CD4-positive, alpha-beta memory T cell (primary cell): ENCODE measurements at regions not wholly inside any gene's neighbourhood (a gene's known extent, or its start where the extent isn't known, plus 50 kb on each side); places are given as distances from the start of the nearest gene placed in this dataset.
"Not testable (repeated sequence)": the region's sequence is repeated elsewhere in the genome, so short reads cannot be mapped to it uniquely, and the experiment has no call there.

Experiments used
- CTCF ChIA-PET: fragments of 350-600 bp; sonication (Branson Sonifier 250); formaldehyde crosslinking; loops from one replicate; lab custom pipeline; 2021; ENCODE audit warnings: inconsistent platforms; ENCODE audit not compliant: partially characterized antibody; lab: Charles Lee
- POLR2A ChIA-PET: fragments of 350-600 bp; sonication (Branson Sonifier 250); formaldehyde crosslinking; loops from one replicate; lab custom pipeline; 2021; ENCODE audit not compliant: partially characterized antibody; lab: Charles Lee
- DNase-seq, 5 donors: peaks; one replicate each; pipeline versions ENCODE4 v3.0.0 to v3.0.0-alpha.2; 2020 to 2022; ENCODE audit warnings: mixed read lengths in 1 of 5
- H3K27ac ChIP-seq: one replicate; pipeline ENCODE4 v1.7.0; 2013; ENCODE audit warnings: low read depth, low read length
- H3K27me3 ChIP-seq: 2 replicates; pipeline ENCODE4 v1.7.0; 2013; ENCODE audit warnings: mild to moderate bottlenecking, low read length, moderate library complexity; ENCODE audit not compliant: insufficient read depth
- H3K36me3 ChIP-seq: 2 replicates; pipeline ENCODE4 v1.7.0; 2013; ENCODE audit warnings: mild to moderate bottlenecking, low read length, moderate library complexity; ENCODE audit not compliant: insufficient read depth
- H3K4me1 ChIP-seq: 2 replicates; pipeline ENCODE4 v1.7.0; 2013; ENCODE audit warnings: mild to moderate bottlenecking, low read length, moderate library complexity; ENCODE audit not compliant: insufficient read depth
- H3K4me3 ChIP-seq, 2 donors: one replicate each; pipeline ENCODE4 v1.7.0; 2013; ENCODE audit warnings: low read length in 2 of 2, mild to moderate bottlenecking in 1 of 2
- H3K9me3 ChIP-seq, 2 donors: one replicate each; pipeline ENCODE4 v1.7.0; 2013; ENCODE audit warnings: low read length in 2 of 2, control low read depth in 1 of 2; ENCODE audit not compliant: control insufficient read depth in 1 of 2
- H3K27ac Mint-ChIP-seq, 7 donors: one replicate each; pipeline ENCODE4 v1.8.0; 2020 to 2021; ENCODE audit warnings: mixed read lengths in 7 of 7, mild to moderate bottlenecking in 6 of 7, inconsistent platforms in 3 of 7, moderate library complexity in 3 of 7
- H3K27me3 Mint-ChIP-seq, 2 donors: one replicate each; pipeline ENCODE4 v1.8.0; 2020 to 2021; ENCODE audit warnings: mixed read lengths in 2 of 2
- H3K36me3 Mint-ChIP-seq, 2 donors: one replicate each; pipeline ENCODE4 v1.8.0; 2020 to 2021; ENCODE audit warnings: mixed read lengths in 2 of 2, inconsistent platforms in 1 of 2, mild to moderate bottlenecking in 1 of 2
- H3K4me1 Mint-ChIP-seq, 4 donors: one replicate each; pipeline ENCODE4 v1.8.0; 2020 to 2021; ENCODE audit warnings: mixed read lengths in 4 of 4, mild to moderate bottlenecking in 1 of 4
- H3K4me3 Mint-ChIP-seq, 8 donors: one replicate each; pipeline ENCODE4 v1.8.0; 2020 to 2021; ENCODE audit warnings: mixed read lengths in 8 of 8, mild to moderate bottlenecking in 7 of 8, moderate library complexity in 6 of 8, inconsistent platforms in 3 of 8
- H3K9me3 Mint-ChIP-seq, 8 donors: one replicate each; pipeline ENCODE4 v1.8.0; 2020 to 2021; ENCODE audit warnings: mixed read lengths in 8 of 8, mild to moderate bottlenecking in 5 of 8, inconsistent platforms in 3 of 8, moderate library complexity in 1 of 8
- intact Hi-C: fragments of 100-400 bp; cut with micrococcal nuclease; formaldehyde crosslinking; loops from one replicate; pipeline ENCODE4 v1.15.1; 2023

DNA sequence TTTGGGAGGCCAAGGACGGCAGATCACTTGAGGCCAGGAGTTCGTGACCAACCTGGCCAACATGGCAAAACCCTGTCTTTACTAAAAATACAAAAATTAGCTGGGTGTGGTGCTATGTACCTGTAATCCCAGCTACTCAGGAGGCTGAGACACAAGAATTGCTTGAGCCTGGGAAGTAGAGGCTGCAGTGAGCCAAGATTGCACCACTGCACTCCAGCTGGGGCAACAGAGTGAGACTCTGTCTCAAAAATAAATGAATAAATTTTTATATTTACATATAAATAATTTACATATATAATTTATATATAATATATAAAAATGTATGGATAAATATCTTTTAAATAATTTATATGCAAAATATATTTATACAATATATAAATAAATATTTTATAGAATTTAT, 263.3 kb downstream of the TPBG start:
- intact Hi-C loops, POLR2A ChIA-PET, H3K9me3 Mint-ChIP-seq: not testable (repeated sequence)

DNA sequence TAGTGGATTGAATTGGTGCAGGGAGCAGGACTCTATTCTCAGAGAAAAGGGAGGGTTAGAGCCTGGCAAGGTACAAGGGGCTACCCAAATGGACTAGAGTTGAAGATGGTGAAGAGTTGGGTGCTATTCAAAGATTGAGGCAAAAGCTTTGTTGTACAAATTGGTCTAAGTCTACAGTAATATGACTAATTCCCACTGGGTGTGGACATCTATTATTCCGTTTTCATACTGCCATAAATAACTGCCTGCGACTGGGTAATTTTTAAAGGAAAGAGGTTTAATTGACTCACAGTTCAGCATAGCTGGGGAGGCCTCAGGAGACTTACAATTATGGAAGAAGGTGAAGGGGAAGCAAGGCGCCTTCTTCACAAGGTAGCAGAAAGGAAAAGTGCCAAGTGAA, 266.3 kb downstream of the TPBG start:
- Histone ChIP-seq H3K27ac (no peak overlapping the region), H3K4me1 (no peaks in the 10 kb centered on the region), H3K27me3 (no peaks in the 10 kb centered on the region), H3K36me3 (no peaks in the 10 kb centered on the region), H3K4me3 (no peak overlapping the region), H3K9me3 (no peaks in the 10 kb centered on the region)
- intact Hi-C loops: no loop called here
- Mint-ChIP-seq H3K4me3 (no peak overlapping the region), H3K27ac (no peak overlapping the region), H3K27me3 (peaks cover 6 to 8% of the 10 kb centered on the region in 2 donors), H3K9me3 (peaks cover 0 to 7% (median 0%) of the 10 kb centered on the region in 8 donors), H3K4me1 (no peaks in the 10 kb centered on the region), H3K36me3 (no peaks in the 10 kb centered on the region)
- CTCF ChIA-PET: no interaction called here
- POLR2A ChIA-PET: no interaction called here
- DNase-seq: no peak

More for the DNA sequence above, 263.3 kb downstream of the TPBG start:
- H3K27ac ChIP-seq, H3K27me3 Mint-ChIP-seq, H3K36me3 ChIP-seq, CTCF ChIA-PET, H3K4me1 ChIP-seq, H3K27me3 ChIP-seq, H3K27ac Mint-ChIP-seq, H3K4me1 Mint-ChIP-seq, H3K36me3 Mint-ChIP-seq, H3K4me3 Mint-ChIP-seq, DNase-seq, H3K4me3 ChIP-seq, H3K9me3 ChIP-seq: not testable (repeated sequence)

DNA sequence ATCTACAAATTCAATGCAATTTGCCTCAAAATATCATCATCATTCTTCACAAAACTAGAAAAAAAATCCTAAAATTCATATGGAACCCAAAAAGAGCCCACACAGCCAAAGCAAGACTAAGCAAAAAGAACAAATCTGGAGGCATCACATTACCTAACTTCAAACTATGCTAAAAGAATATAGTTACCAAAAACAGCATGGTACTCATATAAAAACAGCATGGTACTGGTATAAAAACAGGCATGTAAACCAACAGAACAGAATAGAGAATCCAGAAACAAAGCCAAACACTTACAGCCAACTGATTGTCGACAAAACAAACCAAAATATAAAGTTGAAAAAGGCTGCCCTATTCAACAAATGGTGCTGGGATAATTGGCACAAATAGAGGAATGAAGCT, 278.1 kb downstream of the TPBG start:
- H3K36me3 ChIP-seq: no peaks in the 10 kb centered on the region
- intact Hi-C loops: no loop called here
- no peaks in the 10 kb centered on the region for H3K4me1 ChIP-seq
- no peaks in the 10 kb centered on the region for H3K27me3 ChIP-seq
- H3K4me3 ChIP-seq: no peak overlapping the region
- Mint-ChIP-seq H3K4me3 (no peak overlapping the region), H3K27ac (no peak overlapping the region), H3K27me3 (no peaks in the 10 kb centered on the region), H3K36me3 (no peaks in the 10 kb centered on the region), H3K4me1 (no peaks in the 10 kb centered on the region), H3K9me3 (peaks cover 0 to 10% (median 2%) of the 10 kb centered on the region in 8 donors)
- no peak overlapping the region for H3K27ac ChIP-seq
- CTCF ChIA-PET: no interaction called here
- H3K9me3 ChIP-seq: no peaks in the 10 kb centered on the region
- DNase-seq: no peak
- POLR2A ChIA-PET: no interaction called here

DNA sequence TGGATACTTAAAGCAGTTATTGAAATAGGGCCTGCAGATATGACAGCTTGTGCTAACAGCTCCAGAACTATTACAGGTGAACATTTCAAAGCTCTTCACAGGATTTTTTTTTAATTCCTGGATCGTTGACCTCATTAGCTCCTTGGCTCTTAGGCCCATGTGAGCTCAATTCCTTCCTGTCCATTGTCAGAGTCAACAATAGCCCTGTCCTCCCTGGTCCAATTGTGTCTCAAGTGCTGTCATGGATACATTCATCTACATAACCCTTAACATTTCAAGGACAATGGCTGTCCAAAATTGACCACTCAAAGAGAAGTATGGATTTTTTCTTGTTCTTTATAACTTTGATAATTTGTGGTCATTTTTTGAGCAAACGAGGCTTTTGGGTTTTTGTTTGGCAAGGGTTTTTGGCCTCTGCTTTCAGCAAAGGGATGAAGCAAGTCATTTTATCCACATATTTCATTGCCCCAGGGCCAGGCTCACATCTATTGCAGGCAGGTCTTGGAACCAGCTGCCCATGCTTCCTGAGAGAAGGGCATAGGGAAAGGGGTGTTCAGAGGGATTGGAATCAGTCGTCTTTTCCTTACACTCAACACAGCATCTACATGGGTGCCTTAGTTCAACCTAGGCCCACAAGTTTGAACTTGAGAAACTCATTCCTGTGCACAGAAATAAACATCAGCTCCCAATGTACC, 282.1 kb downstream of the TPBG start:
- no peak overlapping the region for H3K4me3 Mint-ChIP-seq
- H3K9me3 Mint-ChIP-seq: peaks cover 0 to 8% (median 2%) of the 10 kb centered on the region in 8 donors
- peaks cover 0 to 2% of the 10 kb centered on the region in 2 donors for H3K27me3 Mint-ChIP-seq
- intact Hi-C loops: no loop called here
- H3K36me3 ChIP-seq: no peaks in the 10 kb centered on the region
- POLR2A ChIA-PET: no interaction called here
- CTCF ChIA-PET: no interaction called here
- H3K4me3 ChIP-seq: no peak overlapping the region
- H3K27ac ChIP-seq: no peak overlapping the region
- H3K9me3 ChIP-seq: no peaks in the 10 kb centered on the region
- no peak overlapping the region for H3K27ac Mint-ChIP-seq
- H3K27me3 ChIP-seq: no peaks in the 10 kb centered on the region
- no peaks in the 10 kb centered on the region for H3K36me3 Mint-ChIP-seq
- no peak for DNase-seq
- H3K4me1 ChIP-seq: no peaks in the 10 kb centered on the region
- no peaks in the 10 kb centered on the region for H3K4me1 Mint-ChIP-seq

DNA sequence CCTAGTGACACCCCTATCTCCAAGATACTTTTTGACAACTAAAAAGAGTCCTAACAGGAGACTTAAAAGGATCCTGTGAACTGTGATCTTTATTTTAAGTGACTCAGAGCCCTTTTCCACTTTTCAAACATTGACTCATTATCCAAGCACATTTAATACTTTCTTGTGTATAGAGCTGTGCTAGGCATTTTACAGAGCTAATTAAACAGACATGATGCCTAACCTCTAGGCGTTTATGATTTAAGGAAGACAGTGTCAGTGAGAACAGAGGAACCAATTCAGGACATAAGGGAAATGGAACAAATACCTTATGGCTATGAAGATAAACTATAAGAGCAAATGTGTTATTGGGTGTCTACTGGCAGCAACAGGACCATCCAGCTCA, 282.6 kb downstream of the TPBG start:
- Histone ChIP-seq H3K36me3 (no peaks in the 10 kb centered on the region), H3K4me1 (no peaks in the 10 kb centered on the region), H3K4me3 (no peak overlapping the region), H3K9me3 (no peaks in the 10 kb centered on the region), H3K27ac (no peak overlapping the region), H3K27me3 (no peaks in the 10 kb centered on the region)
- peaks cover 0 to 8% (median 2%) of the 10 kb centered on the region in 8 donors for H3K9me3 Mint-ChIP-seq
- CTCF ChIA-PET: no interaction called here
- DNase-seq: no peak
- POLR2A ChIA-PET: no interaction called here
- H3K4me3 Mint-ChIP-seq: no peak overlapping the region
- H3K27ac Mint-ChIP-seq: no peak overlapping the region
- intact Hi-C loops: no loop called here
- peaks cover 0 to 2% of the 10 kb centered on the region in 2 donors for H3K27me3 Mint-ChIP-seq
- H3K36me3 Mint-ChIP-seq: no peaks in the 10 kb centered on the region
- H3K4me1 Mint-ChIP-seq: no peaks in the 10 kb centered on the region

DNA sequence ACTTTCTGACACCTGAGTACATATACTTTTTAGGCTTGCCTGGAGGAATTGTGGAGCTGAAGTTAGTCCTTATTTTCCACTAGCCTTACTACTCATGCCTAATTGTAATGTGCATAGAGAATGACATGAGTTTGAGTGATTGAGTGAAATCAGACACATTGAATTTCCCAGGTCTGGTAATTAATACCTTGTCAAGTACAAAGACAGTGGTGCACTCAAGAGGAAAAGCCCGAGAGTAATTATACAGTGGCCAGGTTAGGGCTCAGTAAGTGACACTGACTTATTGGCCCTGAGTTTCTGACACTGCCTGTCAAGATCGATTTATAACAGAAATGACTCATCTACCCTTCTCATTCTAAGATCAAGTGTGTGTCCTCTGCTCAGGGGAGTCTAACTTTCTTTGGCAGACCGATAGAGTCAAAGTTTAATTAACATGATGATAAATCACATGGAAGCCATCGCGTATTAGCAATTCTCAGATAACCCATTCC, 288.3 kb downstream of the TPBG start:
- no peak for DNase-seq
- Histone ChIP-seq H3K27ac (no peak overlapping the region), H3K36me3 (no peaks in the 10 kb centered on the region), H3K4me3 (no peak overlapping the region), H3K9me3 (no peaks in the 10 kb centered on the region), H3K4me1 (no peaks in the 10 kb centered on the region), H3K27me3 (no peaks in the 10 kb centered on the region)
- Mint-ChIP-seq H3K9me3 (peaks cover 0 to 6% (median 0%) of the 10 kb centered on the region in 8 donors), H3K27me3 (peaks cover 0 to 2% of the 10 kb centered on the region in 2 donors), H3K36me3 (no peaks in the 10 kb centered on the region), H3K4me1 (no peaks in the 10 kb centered on the region), H3K27ac (no peak overlapping the region), H3K4me3 (no peak overlapping the region)
- CTCF ChIA-PET: no interaction called here
- intact Hi-C loops: no loop called here
- POLR2A ChIA-PET: no interaction called here

DNA sequence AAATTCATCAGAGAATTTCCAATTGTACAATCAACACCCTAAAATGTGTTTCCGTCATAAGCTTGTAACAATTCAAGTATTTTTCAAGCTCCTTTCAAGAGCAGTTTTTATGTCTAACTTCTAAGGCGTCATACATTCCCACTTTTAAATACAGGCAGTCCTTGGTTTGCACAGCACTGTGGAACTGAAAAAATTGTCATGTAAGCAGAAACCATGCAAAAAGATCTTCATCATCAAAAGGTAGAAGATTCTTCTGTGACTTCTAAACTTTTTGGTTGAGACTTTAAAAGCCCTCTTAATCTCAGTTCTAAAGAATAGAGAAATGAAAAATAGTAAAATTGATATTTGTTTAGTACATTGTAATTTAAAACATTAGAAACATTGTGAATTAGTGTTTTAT, 315.6 kb downstream of the TPBG start:
- peaks cover 0 to 3% of the 10 kb centered on the region in 2 donors for H3K36me3 Mint-ChIP-seq
- no peak overlapping the region for H3K4me3 Mint-ChIP-seq
- CTCF ChIA-PET: no interaction called here
- H3K9me3 ChIP-seq: no peaks in the 10 kb centered on the region
- H3K4me3 ChIP-seq: no peak overlapping the region
- no peak for DNase-seq
- POLR2A ChIA-PET: no interaction called here
- H3K9me3 Mint-ChIP-seq: peaks cover 2 to 25% (median 13%) of the 10 kb centered on the region in 8 donors
- intact Hi-C loops: no loop called here
- no peaks in the 10 kb centered on the region for H3K36me3 ChIP-seq
- H3K27me3 Mint-ChIP-seq: peaks cover 3 to 6% of the 10 kb centered on the region in 2 donors
- no peak overlapping the region for H3K27ac Mint-ChIP-seq
- H3K4me1 Mint-ChIP-seq: no peaks in the 10 kb centered on the region
- no peaks in the 10 kb centered on the region for H3K4me1 ChIP-seq
- no peaks in the 10 kb centered on the region for H3K27me3 ChIP-seq
- no peak overlapping the region for H3K27ac ChIP-seq
